CD4-positive, alpha-beta T cell (primary cell): ENCODE measurements at regions not wholly inside any gene's neighbourhood (a gene's known extent, or its start where the extent isn't known, plus 50 kb on each side); places are given as distances from the start of the nearest gene placed in this dataset.

ENCODE experiments used
- ATAC-seq: fragments of 200-7000 bp; cut with Tn5 transposase; one replicate; pipeline ENCODE4 v1.10.0; 2022; ENCODE audit warnings: mild to moderate bottlenecking; ENCODE audit not compliant: poor library complexity
- CTCF ChIA-PET: fragments of 350-600 bp; sonication (Branson Sonifier 250); formaldehyde crosslinking; loops from one replicate; lab custom pipeline; 2021; ENCODE audit warnings: antibody characterized with exemption, inconsistent platforms; lab: Charles Lee
- POLR2A ChIA-PET: fragments of 350-600 bp; sonication (Branson Sonifier 250); formaldehyde crosslinking; loops from one replicate; lab custom pipeline; 2021; ENCODE audit warnings: antibody characterized with exemption, inconsistent platforms; lab: Charles Lee
- DNase-seq, 14 experiments: peaks; one replicate each; pipeline ENCODE4 v3.0.0-alpha.2; 2013 to 2020; ENCODE audit warnings: mixed read lengths in 2 of 14
- H3K27ac ChIP-seq, 2 donors: one replicate each; pipeline versions ENCODE4 v1.5.1 to v1.7.0; 2013; ENCODE audit warnings: low read length in 2 of 2, low read depth in 1 of 2, mild to moderate bottlenecking in 1 of 2
- H3K27me3 ChIP-seq, 2 experiments: 1 replicate in 1 of 2; 2 replicates in 1 of 2; pipeline versions ENCODE4 v1.6.1 to v1.7.0; 2013; ENCODE audit warnings: low read length in 2 of 2, control low read depth in 1 of 2, mild to moderate bottlenecking in 1 of 2, moderate library complexity in 1 of 2; ENCODE audit not compliant: insufficient read depth in 2 of 2, control insufficient read depth in 1 of 2
- H3K36me3 ChIP-seq: one replicate; pipeline ENCODE4 v1.6.1; 2013; ENCODE audit warnings: low read length, control low read depth; ENCODE audit not compliant: insufficient read depth
- H3K4me1 ChIP-seq: one replicate; pipeline ENCODE4 v1.6.1; 2013; ENCODE audit warnings: low read length, control low read depth; ENCODE audit not compliant: insufficient read depth
- H3K4me3 ChIP-seq: one replicate; pipeline ENCODE4 v1.5.1; 2013; ENCODE audit warnings: mild to moderate bottlenecking, low read length, moderate library complexity
- H3K9me3 ChIP-seq, 2 experiments: 1 replicate in 1 of 2; 2 replicates in 1 of 2; pipeline versions ENCODE4 v1.6.1 to v1.7.0; 2013; ENCODE audit warnings: low read length in 2 of 2, mild to moderate bottlenecking in 2 of 2, control low read depth in 1 of 2, moderate library complexity in 1 of 2; ENCODE audit not compliant: control insufficient read depth in 1 of 2, insufficient read depth in 1 of 2
- H3K27ac Mint-ChIP-seq: one replicate; pipeline ENCODE4 v1.8.0; 2020; ENCODE audit warnings: mixed read lengths
- H3K27me3 Mint-ChIP-seq: one replicate; pipeline ENCODE4 v1.8.0; 2021; ENCODE audit warnings: mixed read lengths
- H3K36me3 Mint-ChIP-seq: one replicate; pipeline ENCODE4 v1.8.0; 2021; ENCODE audit warnings: low read depth, mixed read lengths
- H3K4me1 Mint-ChIP-seq: one replicate; pipeline ENCODE4 v1.8.0; 2021; ENCODE audit warnings: low read depth, mixed read lengths
- H3K4me3 Mint-ChIP-seq: one replicate; pipeline ENCODE4 v1.8.0; 2020; ENCODE audit warnings: mild to moderate bottlenecking, mixed read lengths
- H3K9me3 Mint-ChIP-seq: one replicate; pipeline ENCODE4 v1.8.0; 2020; ENCODE audit warnings: mixed read lengths
- intact Hi-C, 2 experiments: fragments of 100-400 bp; cut with DNase I in 1 of 2; cut with micrococcal nuclease in 1 of 2; formaldehyde crosslinking; loops; one replicate each; pipeline versions ENCODE4 v1.15.1 to v1.9.0; 2023 to 2025; cut with DNase I, micrococcal nuclease
- TF ChIP-seq, protein P1 (sequence below): fragments of 200-600 bp; IDR thresholded peaks from one replicate; pipeline ENCODE4 v1.8.0; 2022; ENCODE audit warnings: antibody characterized with exemption, mild to moderate bottlenecking

DNA sequence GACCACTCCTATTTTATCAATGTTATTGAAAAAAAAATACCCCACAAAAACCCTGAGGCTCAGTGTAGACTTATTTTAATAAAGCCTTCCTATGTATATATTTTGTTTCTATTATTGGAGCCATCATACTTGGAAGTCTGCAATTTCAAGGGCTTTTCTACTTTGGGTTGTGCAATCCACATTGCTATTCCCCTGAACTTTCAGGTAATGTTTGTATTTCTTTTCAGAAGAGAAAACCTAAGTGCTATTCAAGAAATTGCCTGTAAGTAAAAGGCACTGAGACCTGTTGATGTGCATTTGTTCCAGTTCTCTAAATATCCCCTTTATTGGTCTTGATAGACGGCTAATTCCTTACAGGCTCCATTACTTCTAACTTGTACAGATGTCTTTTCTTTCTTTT, 280.7 kb upstream of the RAG2 start:
- no peaks in the 10 kb centered on the region for H3K27me3 ChIP-seq
- ATAC-seq (no peak), DNase-seq (no peak)
- ChIA-PET CTCF (no interaction called here), POLR2A (no interaction called here)
- H3K9me3 ChIP-seq = peaks cover 0 to 3% of the 10 kb centered on the region in 2 experiments
- H3K4me1 ChIP-seq = no peaks in the 10 kb centered on the region
- Mint-ChIP-seq H3K27me3 (no peaks in the 10 kb centered on the region), H3K36me3 (no peaks in the 10 kb centered on the region), H3K4me3 (no peak overlapping the region), H3K4me1 (no peaks in the 10 kb centered on the region), H3K9me3 (peaks cover 2% of the 10 kb centered on the region), H3K27ac (no peak overlapping the region)
- no peak overlapping the region for H3K27ac ChIP-seq
- no peak overlapping the region for H3K4me3 ChIP-seq
- TF ChIP-seq, protein P1, sequence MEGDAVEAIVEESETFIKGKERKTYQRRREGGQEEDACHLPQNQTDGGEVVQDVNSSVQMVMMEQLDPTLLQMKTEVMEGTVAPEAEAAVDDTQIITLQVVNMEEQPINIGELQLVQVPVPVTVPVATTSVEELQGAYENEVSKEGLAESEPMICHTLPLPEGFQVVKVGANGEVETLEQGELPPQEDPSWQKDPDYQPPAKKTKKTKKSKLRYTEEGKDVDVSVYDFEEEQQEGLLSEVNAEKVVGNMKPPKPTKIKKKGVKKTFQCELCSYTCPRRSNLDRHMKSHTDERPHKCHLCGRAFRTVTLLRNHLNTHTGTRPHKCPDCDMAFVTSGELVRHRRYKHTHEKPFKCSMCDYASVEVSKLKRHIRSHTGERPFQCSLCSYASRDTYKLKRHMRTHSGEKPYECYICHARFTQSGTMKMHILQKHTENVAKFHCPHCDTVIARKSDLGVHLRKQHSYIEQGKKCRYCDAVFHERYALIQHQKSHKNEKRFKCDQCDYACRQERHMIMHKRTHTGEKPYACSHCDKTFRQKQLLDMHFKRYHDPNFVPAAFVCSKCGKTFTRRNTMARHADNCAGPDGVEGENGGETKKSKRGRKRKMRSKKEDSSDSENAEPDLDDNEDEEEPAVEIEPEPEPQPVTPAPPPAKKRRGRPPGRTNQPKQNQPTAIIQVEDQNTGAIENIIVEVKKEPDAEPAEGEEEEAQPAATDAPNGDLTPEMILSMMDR = no peak
- no peaks in the 10 kb centered on the region for H3K36me3 ChIP-seq
- intact Hi-C loops = no loop called here

- no peaks in the 10 kb centered on the region for H3K27me3 ChIP-seq
- no peaks in the 10 kb centered on the region for H3K4me1 ChIP-seq
- no peak overlapping the region for H3K27ac Mint-ChIP-seq
- CTCF ChIA-PET = no interaction called here
- no peak for ATAC-seq
- H3K36me3 Mint-ChIP-seq = no peaks in the 10 kb centered on the region
- intact Hi-C loops = no loop called here
- H3K4me3 ChIP-seq = no peak overlapping the region
- no peaks in the 10 kb centered on the region for H3K36me3 ChIP-seq
- H3K9me3 Mint-ChIP-seq = peaks cover 2% of the 10 kb centered on the region
- TF ChIP-seq, protein P1 = no peak
- no peak overlapping the region for H3K27ac ChIP-seq
- H3K27me3 Mint-ChIP-seq = no peaks in the 10 kb centered on the region
- H3K4me1 Mint-ChIP-seq = no peaks in the 10 kb centered on the region
- no peak overlapping the region for H3K4me3 Mint-ChIP-seq
- POLR2A ChIA-PET = no interaction called here
- DNase-seq = no peak
- peaks cover 0 to 3% of the 10 kb centered on the region in 2 experiments for H3K9me3 ChIP-seq
These were observed 279.1 kb upstream of the RAG2 start for GRCh38 chr11:36877149-36877548.

DNA sequence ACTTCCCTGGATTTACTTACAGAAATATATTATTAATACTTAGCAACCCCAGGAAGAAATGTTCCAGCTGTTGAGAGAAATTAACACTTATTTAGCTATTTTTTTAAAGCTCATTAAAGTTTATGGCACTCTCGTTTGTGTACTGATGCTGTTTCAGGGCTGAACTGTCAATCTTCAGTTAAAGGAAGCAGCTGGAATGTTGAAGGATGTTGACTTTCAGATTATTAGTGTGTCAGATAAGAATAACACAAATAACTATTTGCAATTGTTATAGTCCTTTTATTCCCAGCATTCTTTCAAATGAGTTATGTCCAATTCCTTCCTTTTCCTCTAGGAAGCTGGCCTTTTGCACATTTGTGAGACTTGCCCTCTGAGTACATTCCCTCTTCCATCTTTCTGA, 278.2 kb upstream of the RAG2 start:
- CTCF ChIA-PET = no interaction called here
- intact Hi-C loops = no loop called here
- POLR2A ChIA-PET = no interaction called here
- ATAC-seq (no peak), DNase-seq (no peak)
- Histone ChIP-seq H3K4me3 (no peak overlapping the region), H3K9me3 (peaks cover 0 to 2% of the 10 kb centered on the region in 2 experiments), H3K36me3 (no peaks in the 10 kb centered on the region), H3K27me3 (no peaks in the 10 kb centered on the region), H3K4me1 (no peaks in the 10 kb centered on the region), H3K27ac (no peak overlapping the region)
- H3K36me3 Mint-ChIP-seq = no peaks in the 10 kb centered on the region
- H3K27ac Mint-ChIP-seq = no peak overlapping the region
- H3K4me3 Mint-ChIP-seq = no peak overlapping the region
- peaks cover 2% of the 10 kb centered on the region for H3K9me3 Mint-ChIP-seq
- no peaks in the 10 kb centered on the region for H3K27me3 Mint-ChIP-seq
- TF ChIP-seq, protein P1 = no peak
- no peaks in the 10 kb centered on the region for H3K4me1 Mint-ChIP-seq
